ENCODE measurements at regions not wholly inside any gene's neighbourhood (a gene's known extent, or its start where the extent isn't known, plus 50 kb on each side); places are given as distances from the start of the nearest gene placed in this dataset.

DNA sequence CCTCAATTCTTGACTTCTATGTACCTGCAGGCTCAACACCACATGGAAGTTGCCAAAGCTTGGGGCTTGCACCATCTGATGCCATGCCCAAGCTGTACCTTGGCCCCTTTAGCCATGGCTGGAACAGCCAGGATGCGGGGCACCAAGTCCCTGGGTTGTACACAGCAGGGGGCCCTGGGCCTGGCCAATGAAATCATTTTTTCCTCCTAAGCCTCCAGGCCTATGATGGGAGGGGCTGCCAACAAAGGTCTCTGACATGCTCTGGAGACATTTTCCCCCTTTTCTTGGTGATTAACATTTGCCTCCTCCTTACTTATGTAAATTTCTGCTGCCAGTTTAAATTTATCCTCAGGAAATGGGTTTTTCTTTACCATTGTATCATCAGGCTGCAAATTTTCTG lies 1428.1 kb downstream of the C4orf33 start:
- Histone ChIP-seq H3K4me3 (replicated peaks in 1 of 3; ENCODE audit: low read depth in 2 of 3, low read length in 3 of 3) (no peak overlapping the region), H3K9me3 (replicated peaks in 1 of 2; ENCODE audit: control insufficient read depth in 1 of 2, insufficient read depth in 1 of 2, low read length in 2 of 2) (peaks cover 11 to 18% of the 10 kb centered on the region in 2 donors), H3K27ac (ENCODE audit: low read depth in 1 of 2, low read length in 2 of 2) (no peak overlapping the region), H3K36me3 (replicated peaks in 1 of 2; ENCODE audit: control insufficient read depth in 1 of 2, insufficient read depth in 2 of 2, low read length in 2 of 2) (no peaks in the 10 kb centered on the region), H2AFZ (ENCODE audit: insufficient read depth, low read depth, low read length, poor library complexity, severe bottlenecking) (no peak overlapping the region), H3K79me2 (ENCODE audit: insufficient read depth, low read length) (no peaks in the 10 kb centered on the region), H4K20me1 (ENCODE audit: insufficient read depth, low read length) (no peaks in the 10 kb centered on the region), H3K4me2 (replicated peaks; ENCODE audit: extremely low read depth, low read length, poor library complexity, severe bottlenecking) (no peak overlapping the region), H3K9ac (ENCODE audit: insufficient read depth, low read length, poor library complexity, severe bottlenecking) (no peak overlapping the region), H3K27me3 (ENCODE audit: control insufficient read depth in 2 of 2, insufficient read depth in 2 of 2, low read length in 2 of 2) (no peaks in the 10 kb centered on the region), H3K4me1 (ENCODE audit: control insufficient read depth in 1 of 2, insufficient read depth in 2 of 2, low read length in 2 of 2) (no peaks in the 10 kb centered on the region)
- no peak for DNase-seq
- Mint-ChIP-seq H3K4me1 (no peaks in the 10 kb centered on the region), H3K9me3 (peaks cover 2 to 14% (median 9%) of the 10 kb centered on the region in 7 donors), H3K27ac (no peak overlapping the region), H3K36me3 (no peaks in the 10 kb centered on the region), H3K4me3 (no peak overlapping the region), H3K27me3 (ENCODE audit: low read depth in 3 of 3) (no peaks in the 10 kb centered on the region)
- intact Hi-C loops (cut with micrococcal nuclease) = no loop called here
- TF ChIP-seq, protein P1, sequence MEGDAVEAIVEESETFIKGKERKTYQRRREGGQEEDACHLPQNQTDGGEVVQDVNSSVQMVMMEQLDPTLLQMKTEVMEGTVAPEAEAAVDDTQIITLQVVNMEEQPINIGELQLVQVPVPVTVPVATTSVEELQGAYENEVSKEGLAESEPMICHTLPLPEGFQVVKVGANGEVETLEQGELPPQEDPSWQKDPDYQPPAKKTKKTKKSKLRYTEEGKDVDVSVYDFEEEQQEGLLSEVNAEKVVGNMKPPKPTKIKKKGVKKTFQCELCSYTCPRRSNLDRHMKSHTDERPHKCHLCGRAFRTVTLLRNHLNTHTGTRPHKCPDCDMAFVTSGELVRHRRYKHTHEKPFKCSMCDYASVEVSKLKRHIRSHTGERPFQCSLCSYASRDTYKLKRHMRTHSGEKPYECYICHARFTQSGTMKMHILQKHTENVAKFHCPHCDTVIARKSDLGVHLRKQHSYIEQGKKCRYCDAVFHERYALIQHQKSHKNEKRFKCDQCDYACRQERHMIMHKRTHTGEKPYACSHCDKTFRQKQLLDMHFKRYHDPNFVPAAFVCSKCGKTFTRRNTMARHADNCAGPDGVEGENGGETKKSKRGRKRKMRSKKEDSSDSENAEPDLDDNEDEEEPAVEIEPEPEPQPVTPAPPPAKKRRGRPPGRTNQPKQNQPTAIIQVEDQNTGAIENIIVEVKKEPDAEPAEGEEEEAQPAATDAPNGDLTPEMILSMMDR (IDR thresholded peaks at IDR 0.05) = no peak
- 67% methylated on average over 1 of the region's 1 CpG for WGBS (ENCODE audit: insufficient coverage)

DNA sequence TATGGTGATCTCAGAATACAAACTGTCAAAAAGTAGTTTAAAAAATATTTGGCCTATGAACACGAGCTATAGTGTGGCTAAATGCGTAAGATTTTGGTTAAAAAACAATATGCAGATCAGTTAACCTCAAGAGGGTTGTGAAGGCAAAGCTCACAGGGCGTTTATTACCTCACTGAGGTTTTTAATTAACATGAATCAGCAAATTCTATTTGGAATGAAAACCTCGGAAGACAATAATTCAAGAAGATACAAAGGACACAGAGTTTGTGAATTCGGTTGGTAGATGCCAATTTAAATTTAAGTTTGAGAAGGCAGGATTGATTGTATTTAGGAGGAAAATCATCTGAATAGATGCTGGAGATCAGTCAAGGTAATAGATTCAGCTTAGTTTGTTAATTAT lies 1434.6 kb downstream of the C4orf33 start:
- Mint-ChIP-seq H3K9me3 (peaks cover 0 to 2% (median 0%) of the 10 kb centered on the region in 7 donors), H3K36me3 (no peaks in the 10 kb centered on the region)
- no peak for DNase-seq

More for the DNA sequence above, 1434.6 kb downstream of the C4orf33 start:
- Histone ChIP-seq H3K36me3 (replicated peaks in 1 of 2; ENCODE audit: control insufficient read depth in 1 of 2, insufficient read depth in 2 of 2, low read length in 2 of 2) (no peaks in the 10 kb centered on the region), H3K27me3 (ENCODE audit: control insufficient read depth in 2 of 2, insufficient read depth in 2 of 2, low read length in 2 of 2) (no peaks in the 10 kb centered on the region), H3K27ac (ENCODE audit: low read depth in 1 of 2, low read length in 2 of 2) (no peak overlapping the region), H3K4me2 (replicated peaks; ENCODE audit: extremely low read depth, low read length, poor library complexity, severe bottlenecking) (no peak overlapping the region), H3K9me3 (replicated peaks in 1 of 2; ENCODE audit: control insufficient read depth in 1 of 2, insufficient read depth in 1 of 2, low read length in 2 of 2) (no peaks in the 10 kb centered on the region), H3K79me2 (ENCODE audit: insufficient read depth, low read length) (no peaks in the 10 kb centered on the region), H3K9ac (ENCODE audit: insufficient read depth, low read length, poor library complexity, severe bottlenecking) (no peak overlapping the region), H2AFZ (ENCODE audit: insufficient read depth, low read depth, low read length, poor library complexity, severe bottlenecking) (no peak overlapping the region), H4K20me1 (ENCODE audit: insufficient read depth, low read length) (no peaks in the 10 kb centered on the region), H3K4me3 (replicated peaks in 1 of 3; ENCODE audit: low read depth in 2 of 3, low read length in 3 of 3) (no peak overlapping the region), H3K4me1 (ENCODE audit: control insufficient read depth in 1 of 2, insufficient read depth in 2 of 2, low read length in 2 of 2) (no peaks in the 10 kb centered on the region)
- Mint-ChIP-seq H3K27me3 (ENCODE audit: low read depth in 3 of 3) (no peaks in the 10 kb centered on the region), H3K4me1 (no peaks in the 10 kb centered on the region), H3K27ac (no peak overlapping the region), H3K4me3 (no peak overlapping the region)
- WGBS (ENCODE audit: insufficient coverage) = 76% methylated on average over 3 of the region's 5 CpGs
- intact Hi-C loops (cut with micrococcal nuclease) = no loop called here
- TF ChIP-seq, protein P1 (IDR thresholded peaks at IDR 0.05) = no peak
